ENCODE measurements at regions not wholly inside any gene's neighbourhood (a gene's known extent, or its start where the extent isn't known, plus 50 kb on each side); places are given as distances from the start of the nearest gene placed in this dataset.
"Not testable (repeated sequence)": the region's sequence is repeated elsewhere in the genome, so short reads cannot be mapped to it uniquely, and the experiment has no call there.

- H3K9me3 Mint-ChIP-seq = no peaks in the 10 kb centered on the region
- peaks cover 36% of the 10 kb centered on the region for H3K27me3 Mint-ChIP-seq (ENCODE audit: low read depth)
- H3K36me3 Mint-ChIP-seq (ENCODE audit: low read depth) = no peaks in the 10 kb centered on the region
- CTCF ChIA-PET = no interaction called here
- no peaks in the 10 kb centered on the region for H3K4me1 Mint-ChIP-seq (ENCODE audit: low read depth)
- DNase-seq = no peak
- H3K4me3 Mint-ChIP-seq = no peak overlapping the region
- H3K27ac Mint-ChIP-seq = no peak overlapping the region
- intact Hi-C loops (cut with micrococcal nuclease) = no loop called here
These were observed 443.9 kb downstream of the MIAT start for GRCh38 chr22:27101288-27101687.

GRCh38 chr22:27104449-27104848 lies 447.1 kb downstream of the MIAT start:
- CTCF ChIA-PET = interaction anchor here (0.9 kb wide), 1 partner anchor 19 kb away, joined by 3 read pairs; no protein-coding TSS in a partner anchor
- H3K4me1 Mint-ChIP-seq (ENCODE audit: low read depth) = no peaks in the 10 kb centered on the region

GRCh38 chr22:27105142-27106025 lies 448.0 kb downstream of the MIAT start:
- H3K27ac Mint-ChIP-seq = no peak overlapping the region
- H3K4me3 Mint-ChIP-seq = no peak overlapping the region
- DNase-seq = no peak
- peaks cover 3% of the 10 kb centered on the region for H3K9me3 Mint-ChIP-seq
- H3K36me3 Mint-ChIP-seq (ENCODE audit: low read depth) = peaks cover 1% of the 10 kb centered on the region
- H3K27me3 Mint-ChIP-seq (ENCODE audit: low read depth) = peaks cover 25% of the 10 kb centered on the region
- H3K4me1 Mint-ChIP-seq (ENCODE audit: low read depth) = no peaks in the 10 kb centered on the region
- intact Hi-C loops (cut with micrococcal nuclease) = no loop called here
- CTCF ChIA-PET = no interaction called here

More at GRCh38 chr22:27104449-27104848, 447.1 kb downstream of the MIAT start:
- peaks cover 1% of the 10 kb centered on the region for H3K36me3 Mint-ChIP-seq (ENCODE audit: low read depth)
- intact Hi-C loops (cut with micrococcal nuclease) = no loop called here
- peaks cover 32% of the 10 kb centered on the region for H3K27me3 Mint-ChIP-seq (ENCODE audit: low read depth)
- DNase-seq = no peak
- H3K4me3 Mint-ChIP-seq = no peak overlapping the region
- no peak overlapping the region for H3K27ac Mint-ChIP-seq
- H3K9me3 Mint-ChIP-seq = peaks cover 3% of the 10 kb centered on the region

GRCh38 chr22:27106985-27107384 lies 449.6 kb downstream of the MIAT start:
- H3K36me3 Mint-ChIP-seq (ENCODE audit: low read depth) = peaks cover 1% of the 10 kb centered on the region

GRCh38 chr22:27107386-27107785 lies 450.0 kb downstream of the MIAT start:
- CTCF ChIA-PET = no interaction called here
- peaks cover 3% of the 10 kb centered on the region for H3K9me3 Mint-ChIP-seq

More at GRCh38 chr22:27106985-27107384, 449.6 kb downstream of the MIAT start:
- Mint-ChIP-seq H3K4me1 (ENCODE audit: low read depth) (no peaks in the 10 kb centered on the region), H3K4me3 (no peak overlapping the region), H3K9me3 (peaks cover 3% of the 10 kb centered on the region), H3K27ac (no peak overlapping the region), H3K27me3 (ENCODE audit: low read depth) (peaks cover 10% of the 10 kb centered on the region)
- intact Hi-C loops (cut with micrococcal nuclease) = no loop called here
- CTCF ChIA-PET = interaction anchor here (0.7 kb wide), 1 partner anchor 167 kb away, joined by 3 read pairs; no protein-coding TSS in a partner anchor
- DNase-seq = no peak

GRCh38 chr22:27107824-27108223 lies 450.4 kb downstream of the MIAT start:
- H3K27me3 Mint-ChIP-seq (ENCODE audit: low read depth) = peaks cover 4% of the 10 kb centered on the region
- no peak for DNase-seq
- H3K9me3 Mint-ChIP-seq = peaks cover 3% of the 10 kb centered on the region
- CTCF ChIA-PET = no interaction called here
- H3K4me1 Mint-ChIP-seq (ENCODE audit: low read depth) = no peaks in the 10 kb centered on the region
- intact Hi-C loops (cut with micrococcal nuclease) = no loop called here
- peaks cover 1% of the 10 kb centered on the region for H3K36me3 Mint-ChIP-seq (ENCODE audit: low read depth)
- H3K4me3 Mint-ChIP-seq = no peak overlapping the region
- H3K27ac Mint-ChIP-seq = no peak overlapping the region

More at GRCh38 chr22:27107386-27107785, 450.0 kb downstream of the MIAT start:
- Mint-ChIP-seq H3K4me1 (ENCODE audit: low read depth) (no peaks in the 10 kb centered on the region), H3K27me3 (ENCODE audit: low read depth) (peaks cover 8% of the 10 kb centered on the region), H3K36me3 (ENCODE audit: low read depth) (peaks cover 1% of the 10 kb centered on the region), H3K27ac (no peak overlapping the region), H3K4me3 (no peak overlapping the region)
- intact Hi-C loops (cut with micrococcal nuclease) = no loop called here
- no peak for DNase-seq

GRCh38 chr22:27108425-27109114 lies 451.2 kb downstream of the MIAT start:
- peaks cover 3% of the 10 kb centered on the region for H3K9me3 Mint-ChIP-seq
- intact Hi-C loops (cut with micrococcal nuclease) = no loop called here
- no peak for DNase-seq
- no peak overlapping the region for H3K27ac Mint-ChIP-seq
- no peak overlapping the region for H3K4me3 Mint-ChIP-seq
- peaks cover 3% of the 10 kb centered on the region for H3K27me3 Mint-ChIP-seq (ENCODE audit: low read depth)
- peaks cover 1% of the 10 kb centered on the region for H3K36me3 Mint-ChIP-seq (ENCODE audit: low read depth)
- H3K4me1 Mint-ChIP-seq (ENCODE audit: low read depth) = no peaks in the 10 kb centered on the region
- CTCF ChIA-PET = no interaction called here

- H3K4me1 Mint-ChIP-seq (ENCODE audit: low read depth); CTCF ChIA-PET; H3K4me3 Mint-ChIP-seq; H3K36me3 Mint-ChIP-seq (ENCODE audit: low read depth); DNase-seq; H3K9me3 Mint-ChIP-seq; H3K27me3 Mint-ChIP-seq (ENCODE audit: low read depth); intact Hi-C loops (cut with micrococcal nuclease); H3K27ac Mint-ChIP-seq: not testable (repeated sequence)
These were observed 452.0 kb downstream of the MIAT start for GRCh38 chr22:27109406-27109805.

GRCh38 chr22:27110665-27111451 lies 453.5 kb downstream of the MIAT start:
- intact Hi-C loops (cut with micrococcal nuclease) = no loop called here
- Mint-ChIP-seq H3K9me3 (peaks cover 3% of the 10 kb centered on the region), H3K27ac (no peak overlapping the region), H3K27me3 (ENCODE audit: low read depth) (peaks cover 6% of the 10 kb centered on the region), H3K36me3 (ENCODE audit: low read depth) (peaks cover 1% of the 10 kb centered on the region), H3K4me3 (no peak overlapping the region), H3K4me1 (ENCODE audit: low read depth) (no peaks in the 10 kb centered on the region)
- DNase-seq = no peak
- CTCF ChIA-PET = no interaction called here

- Mint-ChIP-seq H3K9me3 (peaks cover 5% of the 10 kb centered on the region), H3K27me3 (ENCODE audit: low read depth) (peaks cover 6% of the 10 kb centered on the region), H3K27ac (no peak overlapping the region), H3K36me3 (ENCODE audit: low read depth) (peaks cover 1% of the 10 kb centered on the region), H3K4me3 (no peak overlapping the region), H3K4me1 (ENCODE audit: low read depth) (no peaks in the 10 kb centered on the region)
- no peak for DNase-seq
- intact Hi-C loops (cut with micrococcal nuclease) = no loop called here
- CTCF ChIA-PET = no interaction called here
These were observed 454.6 kb downstream of the MIAT start for GRCh38 chr22:27111796-27112672.

- Mint-ChIP-seq H3K4me3 (no peak overlapping the region), H3K27ac (no peak overlapping the region), H3K27me3 (ENCODE audit: low read depth) (peaks cover 6% of the 10 kb centered on the region), H3K9me3 (peaks cover 5% of the 10 kb centered on the region), H3K36me3 (ENCODE audit: low read depth) (peaks cover 1% of the 10 kb centered on the region), H3K4me1 (ENCODE audit: low read depth) (no peaks in the 10 kb centered on the region)
- CTCF ChIA-PET = no interaction called here
- DNase-seq = peak; percentile 14
- intact Hi-C loops (cut with micrococcal nuclease) = no loop called here
These were observed 455.8 kb downstream of the MIAT start for GRCh38 chr22:27113211-27113635.
